ENCODE measurements at regions not wholly inside any gene's neighbourhood (a gene's known extent, or its start where the extent isn't known, plus 50 kb on each side); places are given as distances from the start of the nearest gene placed in this dataset.

DNA sequence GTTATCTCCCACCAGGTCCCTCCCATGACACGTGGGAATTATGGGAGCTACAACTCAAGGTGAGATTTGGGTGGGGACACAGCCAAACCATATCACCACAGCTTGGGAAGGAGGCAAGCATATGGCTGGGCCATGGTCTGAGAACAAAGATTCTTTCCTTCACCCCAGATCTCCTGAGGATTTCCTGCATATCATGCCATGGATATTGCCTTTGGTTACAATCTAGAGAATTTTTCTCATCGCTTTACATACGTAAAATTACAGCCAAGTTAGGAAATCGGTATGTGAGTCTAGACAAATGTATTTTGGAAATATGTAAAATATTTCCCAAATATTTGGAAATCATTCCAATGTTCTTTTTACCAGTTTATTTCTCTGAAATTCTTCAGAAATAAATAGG, 398.3 kb downstream of the RFC3 start:
- TF ChIP-seq, protein P1, sequence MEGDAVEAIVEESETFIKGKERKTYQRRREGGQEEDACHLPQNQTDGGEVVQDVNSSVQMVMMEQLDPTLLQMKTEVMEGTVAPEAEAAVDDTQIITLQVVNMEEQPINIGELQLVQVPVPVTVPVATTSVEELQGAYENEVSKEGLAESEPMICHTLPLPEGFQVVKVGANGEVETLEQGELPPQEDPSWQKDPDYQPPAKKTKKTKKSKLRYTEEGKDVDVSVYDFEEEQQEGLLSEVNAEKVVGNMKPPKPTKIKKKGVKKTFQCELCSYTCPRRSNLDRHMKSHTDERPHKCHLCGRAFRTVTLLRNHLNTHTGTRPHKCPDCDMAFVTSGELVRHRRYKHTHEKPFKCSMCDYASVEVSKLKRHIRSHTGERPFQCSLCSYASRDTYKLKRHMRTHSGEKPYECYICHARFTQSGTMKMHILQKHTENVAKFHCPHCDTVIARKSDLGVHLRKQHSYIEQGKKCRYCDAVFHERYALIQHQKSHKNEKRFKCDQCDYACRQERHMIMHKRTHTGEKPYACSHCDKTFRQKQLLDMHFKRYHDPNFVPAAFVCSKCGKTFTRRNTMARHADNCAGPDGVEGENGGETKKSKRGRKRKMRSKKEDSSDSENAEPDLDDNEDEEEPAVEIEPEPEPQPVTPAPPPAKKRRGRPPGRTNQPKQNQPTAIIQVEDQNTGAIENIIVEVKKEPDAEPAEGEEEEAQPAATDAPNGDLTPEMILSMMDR (IDR thresholded peaks at IDR 0.05), result no peak

DNA sequence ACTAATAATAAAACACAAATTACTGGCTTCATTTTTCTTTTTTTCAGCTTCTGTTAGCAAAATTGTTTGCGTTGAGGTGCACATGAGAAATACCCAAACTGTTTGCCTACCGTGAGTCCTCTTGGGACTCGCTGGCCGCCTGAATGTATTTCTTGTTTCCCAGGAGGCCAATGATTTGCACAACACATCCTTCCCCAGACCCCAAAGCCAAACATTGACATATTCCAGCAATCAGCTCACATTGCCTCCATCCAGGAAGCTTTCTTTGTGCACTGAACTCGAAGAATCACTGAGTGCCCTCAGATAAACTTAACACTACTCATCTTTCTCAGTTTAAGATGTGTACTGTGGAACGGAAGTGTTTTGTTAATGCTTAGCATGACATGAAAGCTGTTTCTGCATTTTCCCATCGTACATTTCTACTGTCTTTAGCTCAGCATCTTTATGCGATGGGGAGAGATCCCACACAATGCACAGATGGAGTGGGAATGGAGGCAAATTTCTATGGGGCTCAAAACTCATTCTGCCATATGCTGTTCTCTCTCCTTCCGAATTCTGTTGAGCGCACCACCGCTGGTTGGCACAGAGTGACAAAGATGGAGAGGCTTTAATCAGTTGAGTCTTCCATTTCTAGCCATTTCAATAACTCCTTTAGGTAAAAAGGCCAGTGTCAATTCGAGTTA, 399.5 kb downstream of the RFC3 start:
- TF ChIP-seq, protein P1 (IDR thresholded peaks at IDR 0.05), result no peak

DNA sequence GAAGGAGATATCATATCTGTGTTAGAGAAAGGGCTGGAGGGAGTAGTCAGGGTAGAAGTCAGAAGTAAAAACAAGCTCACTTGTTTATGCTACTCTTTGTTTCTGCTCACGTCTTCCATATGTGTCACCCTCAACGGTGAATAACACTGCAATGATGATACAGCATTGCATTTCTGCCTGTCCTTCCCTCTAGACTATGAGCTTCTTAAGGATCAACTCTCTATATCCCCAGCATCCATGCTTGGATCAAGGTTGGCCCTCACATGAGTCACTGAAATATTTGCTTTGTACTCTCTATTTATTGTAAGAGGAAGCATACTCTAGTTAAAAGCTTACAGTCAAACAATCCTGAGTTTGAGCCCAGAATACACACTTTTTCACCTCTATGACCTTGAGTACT, 406.0 kb downstream of the RFC3 start:
- TF ChIP-seq, protein P1 (IDR thresholded peaks at IDR 0.05), result no peak

DNA sequence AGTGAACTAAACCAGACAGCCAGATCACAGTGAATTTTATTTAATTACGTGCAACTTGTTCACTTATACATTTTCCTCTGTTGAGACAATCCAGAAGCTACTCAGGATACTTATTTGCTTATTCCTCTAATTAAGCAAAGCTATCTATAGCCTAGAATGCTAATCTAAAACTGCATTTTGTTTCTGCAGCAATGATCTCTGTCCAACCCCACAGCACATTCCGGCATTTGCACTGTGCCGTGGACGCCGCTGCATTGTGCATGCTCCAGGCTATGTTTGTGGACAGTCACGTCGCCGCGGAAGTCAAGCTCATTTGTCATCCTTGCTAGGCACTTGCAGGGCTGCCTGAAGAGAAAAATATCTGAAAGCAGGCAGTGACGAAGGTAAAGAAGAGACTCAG, 406.9 kb downstream of the RFC3 start:
- TF ChIP-seq, protein P1 (IDR thresholded peaks at IDR 0.05), result no peak

DNA sequence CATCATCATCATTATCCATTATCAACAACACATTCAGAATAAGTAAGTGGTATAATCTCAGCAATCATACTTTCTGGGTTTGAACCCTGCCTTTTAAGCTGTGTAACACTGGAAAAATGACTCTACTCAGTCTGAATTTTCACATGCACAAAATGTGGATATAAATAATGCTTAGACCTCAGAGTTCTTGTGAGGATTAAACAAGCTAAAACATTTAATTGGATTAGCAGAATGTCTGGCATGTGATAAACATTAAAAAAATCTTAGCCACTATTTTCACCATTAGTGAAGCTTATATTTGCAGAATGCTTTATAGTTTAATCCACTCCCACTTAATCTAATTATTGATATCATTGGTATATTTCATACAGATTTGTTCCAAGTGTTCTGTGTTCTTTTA, 412.3 kb downstream of the RFC3 start:
- TF ChIP-seq, protein P1 (IDR thresholded peaks at IDR 0.05), result no peak

DNA sequence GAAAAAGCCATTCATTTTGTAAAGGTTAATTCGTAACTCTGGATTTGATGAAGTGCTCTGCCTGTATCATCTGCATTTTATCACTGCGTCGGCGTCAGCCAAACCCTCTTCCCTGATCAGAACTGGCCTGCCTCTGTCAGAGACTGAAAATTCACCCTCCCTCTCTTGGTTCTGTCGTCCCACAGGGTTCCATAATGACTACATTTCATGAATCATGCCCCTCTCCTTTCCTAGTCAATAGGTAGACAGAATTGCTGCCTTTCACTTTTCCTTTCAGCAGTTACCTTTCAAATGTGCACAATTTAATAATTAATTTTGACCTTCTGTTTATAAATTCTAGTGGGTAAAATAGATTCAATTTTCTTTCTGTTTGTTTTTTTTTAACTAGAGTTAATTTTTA, 423.4 kb downstream of the RFC3 start:
- TF ChIP-seq, protein P1 (IDR thresholded peaks at IDR 0.05), result no peak

DNA sequence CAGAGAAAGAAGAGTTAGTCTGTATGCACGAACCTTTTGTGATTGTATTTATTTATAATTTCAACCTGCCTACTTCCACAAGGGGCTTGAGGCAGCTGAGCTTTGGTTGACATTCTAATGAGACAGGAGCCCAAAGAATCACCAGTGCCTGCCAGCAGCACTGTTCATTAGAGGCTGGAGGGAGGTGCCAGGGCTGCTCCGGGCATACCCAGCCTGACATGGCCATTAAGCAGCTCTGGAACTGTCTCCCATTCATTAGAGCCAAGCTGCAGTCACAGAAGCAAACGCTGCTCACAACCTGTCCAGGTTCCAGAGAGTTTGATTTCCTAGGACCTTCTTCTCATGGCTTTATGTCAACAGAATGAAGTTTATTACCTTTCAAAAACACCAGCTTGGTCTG, 425.5 kb downstream of the RFC3 start:
- TF ChIP-seq, protein P1 (IDR thresholded peaks at IDR 0.05), result no peak

DNA sequence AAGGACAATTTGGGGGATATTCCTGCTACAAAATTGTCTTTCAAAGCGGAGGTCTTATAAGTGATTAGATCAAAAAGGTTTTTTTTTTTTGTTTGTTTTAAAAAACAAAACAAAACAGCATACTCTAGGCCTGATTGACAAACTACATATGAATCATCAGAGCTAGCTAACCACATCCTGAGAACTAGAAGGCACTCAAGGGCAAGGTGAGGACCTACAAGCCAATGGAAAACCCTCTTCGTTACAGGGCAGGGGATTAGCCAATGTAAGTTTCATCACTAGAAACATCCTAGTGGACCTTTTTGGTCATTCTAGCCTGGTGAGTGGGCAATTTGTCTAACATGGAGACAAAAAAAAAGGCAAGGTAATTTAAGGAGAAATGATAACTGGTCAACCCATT, 428.6 kb downstream of the RFC3 start:
- TF ChIP-seq, protein P1 (IDR thresholded peaks at IDR 0.05), result no peak
